Mesenchymal stem cell (in vitro differentiated cells and primary cell): ENCODE measurements at regions not wholly inside any gene's neighbourhood (a gene's known extent, or its start where the extent isn't known, plus 50 kb on each side); places are given as distances from the start of the nearest gene placed in this dataset.

ENCODE experiments used
- DNase-seq: peaks from one replicate; pipeline ENCODE4 v3.0.0-alpha.2; 2013
- H2AFZ ChIP-seq: one replicate; pipeline ENCODE4 v1.6.1; 2013; ENCODE audit warnings: low read depth, mild to moderate bottlenecking, control low read depth, inconsistent platforms, low read length, moderate library complexity
- H2AK5ac ChIP-seq: 2 replicates; pipeline ENCODE4 v1.6.1; 2013; ENCODE audit warnings: low read length, moderate library complexity, mild to moderate bottlenecking, inconsistent platforms; ENCODE audit not compliant: severe bottlenecking
- H2BK120ac ChIP-seq: one replicate; pipeline ENCODE4 v1.6.1; 2013; ENCODE audit warnings: low read depth, mild to moderate bottlenecking, inconsistent platforms, low read length, moderate library complexity
- H2BK12ac ChIP-seq, 2 experiments: one replicate each; pipeline ENCODE4 v1.6.1; 2013; ENCODE audit warnings: inconsistent platforms in 2 of 2, low read length in 2 of 2, mild to moderate bottlenecking in 2 of 2, moderate library complexity in 2 of 2, control low read depth in 1 of 2
- H2BK15ac ChIP-seq: one replicate; pipeline ENCODE4 v1.6.1; 2013; ENCODE audit warnings: mild to moderate bottlenecking, low read depth, inconsistent platforms; ENCODE audit not compliant: poor library complexity, severe bottlenecking
- H2BK5ac ChIP-seq: 2 replicates; pipeline ENCODE4 v1.6.1; 2013; ENCODE audit warnings: low read depth, mild to moderate bottlenecking, low read length, control low read depth, inconsistent platforms; ENCODE audit not compliant: poor library complexity, severe bottlenecking
- H3K14ac ChIP-seq, 2 experiments: one replicate each; pipeline ENCODE4 v1.6.1; 2013; ENCODE audit warnings: inconsistent platforms in 2 of 2, low read length in 2 of 2, control low read depth in 1 of 2, mild to moderate bottlenecking in 1 of 2, moderate library complexity in 1 of 2
- H3K18ac ChIP-seq, 2 experiments: one replicate each; pipeline ENCODE4 v1.6.1; 2013; ENCODE audit warnings: inconsistent platforms in 2 of 2, low read length in 2 of 2, control low read depth in 1 of 2, low read depth in 1 of 2, mild to moderate bottlenecking in 1 of 2
- H3K23ac ChIP-seq, 2 experiments: one replicate each; pipeline ENCODE4 v1.6.1; 2013; ENCODE audit warnings: inconsistent platforms in 2 of 2, low read length in 2 of 2, mild to moderate bottlenecking in 2 of 2, moderate library complexity in 2 of 2, control low read depth in 1 of 2
- H3K27ac ChIP-seq: 2 replicates; pipeline ENCODE4 v1.5.1; 2013; ENCODE audit warnings: mild to moderate bottlenecking, moderate library complexity, low read length, control low read depth, inconsistent platforms; ENCODE audit not compliant: poor library complexity, severe bottlenecking
- H3K27me3 ChIP-seq, 2 experiments: 2 replicates each; pipeline versions ENCODE4 v1.6.1 to v1.7.0; 2013; ENCODE audit warnings: low read length in 2 of 2, mild to moderate bottlenecking in 2 of 2, moderate library complexity in 2 of 2, control low read depth in 1 of 2, inconsistent platforms in 1 of 2; ENCODE audit not compliant: control insufficient read depth in 1 of 2, insufficient read depth in 1 of 2
- H3K36me3 ChIP-seq, 2 experiments: 2 replicates each; pipeline versions ENCODE4 v1.6.1 to v1.7.0; 2013; ENCODE audit warnings: low read length in 2 of 2, control low read depth in 1 of 2, inconsistent platforms in 1 of 2, low read depth in 1 of 2, mild to moderate bottlenecking in 1 of 2; ENCODE audit not compliant: insufficient read depth in 2 of 2, control insufficient read depth in 1 of 2
- H3K4ac ChIP-seq, 2 experiments: one replicate each; pipeline ENCODE4 v1.6.1; 2013; ENCODE audit warnings: inconsistent platforms in 2 of 2, low read length in 2 of 2, mild to moderate bottlenecking in 2 of 2, moderate library complexity in 2 of 2, control low read depth in 1 of 2, low read depth in 1 of 2
- H3K4me1 ChIP-seq: 2 replicates; pipeline ENCODE4 v1.6.1; 2013; ENCODE audit warnings: low read depth, low read length, control low read depth; ENCODE audit not compliant: control insufficient read depth, insufficient read depth
- H3K4me2 ChIP-seq: 2 replicates; pipeline ENCODE4 v1.6.1; 2013; ENCODE audit warnings: low read length, mild to moderate bottlenecking, inconsistent platforms; ENCODE audit not compliant: poor library complexity, severe bottlenecking
- H3K4me3 ChIP-seq, 2 experiments: 2 replicates each; pipeline versions ENCODE4 v1.5.1 to v1.7.0; 2013; ENCODE audit warnings: low read length in 2 of 2, mild to moderate bottlenecking in 2 of 2, control low read depth in 1 of 2, low read depth in 1 of 2; ENCODE audit not compliant: insufficient read depth in 1 of 2
- H3K79me1 ChIP-seq: replicated peaks from 2 replicates; pipeline ENCODE4 v1.6.1; 2013; ENCODE audit warnings: mild to moderate bottlenecking, control low read depth, low read length, inconsistent platforms; ENCODE audit not compliant: poor library complexity, severe bottlenecking
- H3K9ac ChIP-seq: 2 replicates; pipeline ENCODE4 v1.7.0; 2013; ENCODE audit warnings: mild to moderate bottlenecking, low read length, moderate library complexity
- H3K9me3 ChIP-seq: 2 replicates; pipeline ENCODE4 v1.7.0; 2013; ENCODE audit warnings: mild to moderate bottlenecking, low read length; ENCODE audit not compliant: control insufficient read depth
- H4K8ac ChIP-seq: one replicate; pipeline ENCODE4 v1.6.1; 2013; ENCODE audit warnings: inconsistent platforms, mild to moderate bottlenecking, low read length, moderate library complexity
- H4K91ac ChIP-seq: one replicate; pipeline ENCODE4 v1.6.1; 2013; ENCODE audit warnings: mild to moderate bottlenecking, low read length, inconsistent platforms
- WGBS: methylation state at CpG from one replicate; pipeline ENCODE4 v1.1.7; 2013; ENCODE audit warnings: mixed read lengths; 5-methylcytosine and 5-hydroxymethylcytosine counted together

DNA sequence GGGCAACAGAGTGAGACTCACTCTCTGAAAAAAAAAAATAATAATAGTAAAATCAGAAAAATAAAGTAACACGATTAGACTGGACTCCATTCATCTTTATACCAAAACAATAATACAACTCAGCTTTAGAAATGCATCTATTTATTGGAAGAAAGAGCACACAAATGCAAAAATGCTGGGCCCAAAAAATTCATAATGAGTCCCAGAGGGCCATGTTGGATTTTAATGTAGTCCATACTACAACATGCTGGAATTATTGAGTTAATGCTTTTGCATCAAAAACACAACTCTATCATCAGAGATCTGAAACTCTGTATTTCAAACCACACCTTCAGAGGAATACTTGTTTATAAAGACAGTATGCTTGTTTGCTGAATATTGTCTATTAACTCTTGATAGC lies 1614.7 kb downstream of the STIM2 start:
- H2BK5ac ChIP-seq, result no peak overlapping the region
- no peak for DNase-seq
- no peaks in the 10 kb centered on the region for H3K79me1 ChIP-seq
- no peaks in the 10 kb centered on the region for H3K27me3 ChIP-seq
- H2BK12ac ChIP-seq, result no peak overlapping the region
- H2AK5ac ChIP-seq, result no peak overlapping the region
- no peak overlapping the region for H3K18ac ChIP-seq
- H3K4me1 ChIP-seq, result no peaks in the 10 kb centered on the region
- no peak overlapping the region for H4K8ac ChIP-seq
- no peak overlapping the region for H3K4me2 ChIP-seq
- H3K9me3 ChIP-seq, result no peaks in the 10 kb centered on the region
- H2BK120ac ChIP-seq, result no peak overlapping the region
- no peak overlapping the region for H3K4me3 ChIP-seq
- H3K4ac ChIP-seq, result no peak overlapping the region
- no peaks in the 10 kb centered on the region for H3K36me3 ChIP-seq
- no peak overlapping the region for H3K9ac ChIP-seq
- no peak overlapping the region for H3K27ac ChIP-seq
- H2BK15ac ChIP-seq, result no peak overlapping the region
- no peak overlapping the region for H4K91ac ChIP-seq
- no peak overlapping the region for H3K23ac ChIP-seq
- no peak overlapping the region for H2AFZ ChIP-seq
- H3K14ac ChIP-seq, result no peak overlapping the region
- no CpG with 5 or more reads among the region's 1 CpG for WGBS

- Histone ChIP-seq H3K4me3 (no peak overlapping the region), H2AK5ac (no peak overlapping the region), H3K27ac (no peak overlapping the region), H2BK120ac (no peak overlapping the region), H3K36me3 (no peaks in the 10 kb centered on the region), H2AFZ (no peak overlapping the region), H4K8ac (no peak overlapping the region), H3K4ac (no peak overlapping the region), H2BK5ac (no peak overlapping the region), H2BK12ac (no peak overlapping the region), H3K23ac (no peak overlapping the region), H3K27me3 (no peaks in the 10 kb centered on the region), H3K9me3 (no peaks in the 10 kb centered on the region), H3K9ac (no peak overlapping the region), H3K4me1 (no peaks in the 10 kb centered on the region), H3K14ac (no peak overlapping the region), H3K4me2 (no peak overlapping the region), H4K91ac (no peak overlapping the region), H3K18ac (no peak overlapping the region), H3K79me1 (no peaks in the 10 kb centered on the region), H2BK15ac (no peak overlapping the region)
- no CpG with 5 or more reads among the region's 3 CpGs for WGBS
- DNase-seq, result no peak
Observed at GRCh38 chr4:28479666-28480065, 1619.0 kb downstream of the STIM2 start.

GRCh38 chr4:28481565-28481964 lies 1620.9 kb downstream of the STIM2 start:
- 81% methylated on average over 3 of the region's 4 CpGs for WGBS
- no peaks in the 10 kb centered on the region for H3K36me3 ChIP-seq
- no peak overlapping the region for H3K9ac ChIP-seq
- H3K14ac ChIP-seq, result no peak overlapping the region
- H2AK5ac ChIP-seq, result no peak overlapping the region
- H3K27ac ChIP-seq, result no peak overlapping the region
- no peaks in the 10 kb centered on the region for H3K9me3 ChIP-seq
- no peak overlapping the region for H3K4me2 ChIP-seq
- no peak overlapping the region for H4K91ac ChIP-seq
- H2BK120ac ChIP-seq, result no peak overlapping the region
- H3K23ac ChIP-seq, result no peak overlapping the region
- no peaks in the 10 kb centered on the region for H3K4me1 ChIP-seq
- no peak overlapping the region for H2BK15ac ChIP-seq
- H2AFZ ChIP-seq, result no peak overlapping the region
- no peak overlapping the region for H2BK5ac ChIP-seq
- H3K27me3 ChIP-seq, result no peaks in the 10 kb centered on the region
- no peak for DNase-seq
- H3K4ac ChIP-seq, result no peak overlapping the region
- no peak overlapping the region for H2BK12ac ChIP-seq
- no peak overlapping the region for H4K8ac ChIP-seq
- H3K18ac ChIP-seq, result no peak overlapping the region
- H3K79me1 ChIP-seq, result no peaks in the 10 kb centered on the region
- H3K4me3 ChIP-seq, result no peak overlapping the region

DNA sequence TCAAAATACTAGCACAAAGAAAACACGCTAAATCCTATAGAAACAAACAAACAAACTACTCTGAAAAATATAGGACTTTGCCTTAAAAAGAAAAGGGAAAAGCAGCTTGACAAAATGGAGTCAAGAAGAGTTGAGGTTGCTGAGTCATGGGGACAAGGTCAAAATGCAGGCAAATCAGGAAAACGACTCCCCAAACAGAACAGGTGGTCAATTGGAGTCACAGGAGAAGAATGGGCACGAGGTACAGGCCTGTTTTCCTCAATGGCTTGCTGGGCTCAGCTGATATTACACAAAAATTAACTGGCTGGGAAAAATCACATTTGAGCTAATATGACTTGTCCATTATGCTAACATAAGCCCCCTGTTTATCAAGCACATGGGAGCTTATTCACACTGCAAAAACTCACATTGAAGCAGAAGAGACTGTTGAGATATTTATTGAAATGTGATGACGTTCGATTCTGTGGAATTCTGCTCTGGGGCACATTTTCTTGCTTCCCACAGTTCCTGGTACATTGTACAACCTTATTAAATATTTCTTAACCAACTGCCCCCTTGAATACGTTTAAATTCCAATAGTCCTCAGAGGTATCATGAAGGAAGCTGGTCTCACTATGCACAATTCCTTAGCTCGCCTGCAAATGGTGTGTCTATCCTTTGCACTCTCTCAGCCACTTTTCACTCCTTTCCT lies 1622.1 kb downstream of the STIM2 start:
- no peak for DNase-seq
- Histone ChIP-seq H2BK12ac (no peak overlapping the region), H3K9me3 (no peaks in the 10 kb centered on the region), H4K91ac (no peak overlapping the region), H3K23ac (no peak overlapping the region), H2AK5ac (no peak overlapping the region), H3K36me3 (no peaks in the 10 kb centered on the region), H2BK5ac (no peak overlapping the region), H3K27me3 (no peaks in the 10 kb centered on the region), H3K79me1 (no peaks in the 10 kb centered on the region), H3K4ac (no peak overlapping the region), H2BK15ac (no peak overlapping the region), H2BK120ac (no peak overlapping the region), H3K4me2 (no peak overlapping the region), H3K18ac (no peak overlapping the region), H3K27ac (no peak overlapping the region), H4K8ac (no peak overlapping the region), H3K14ac (no peak overlapping the region), H3K4me3 (no peak overlapping the region), H3K9ac (no peak overlapping the region), H2AFZ (no peak overlapping the region), H3K4me1 (no peaks in the 10 kb centered on the region)
- WGBS, result 82% methylated on average over 5 of the region's 7 CpGs
